OCI-LY1 (cell line): ENCODE measurements at regions not wholly inside any gene's neighbourhood (a gene's known extent, or its start where the extent isn't known, plus 50 kb on each side); places are given as distances from the start of the nearest gene placed in this dataset.

Experiments used
- CTCF ChIP-seq: fragments of 200-600 bp; sonication (generic), shearing (Covaris generic); IDR thresholded peaks from 2 replicates; pipeline ENCODE4 v1.5.1; 2017; ENCODE audit warnings: mild to moderate bottlenecking, antibody characterized with exemption, low read length, moderate library complexity, mixed read lengths
- EZH2 ChIP-seq: fragments of 200-600 bp; sonication (generic), shearing (Covaris generic); IDR thresholded peaks from 2 replicates; pipeline ENCODE4 v1.8.0; 2017; ENCODE audit warnings: borderline replicate concordance, mixed run types, mild to moderate bottlenecking, antibody characterized with exemption, low read length, moderate library complexity, mixed read lengths

GRCh38 chr6:156348424-156348823 is 428.8 kb upstream of the ARID1B start:
- no peak for TF ChIP-seq CTCF
- no peak for TF ChIP-seq EZH2
